ENCODE measurements at regions not wholly inside any gene's neighbourhood (a gene's known extent, or its start where the extent isn't known, plus 50 kb on each side); places are given as distances from the start of the nearest gene placed in this dataset.

GRCh38 chr14:30227876-30228275, 300.2 kb upstream of the PRKD1 start:
- H3K4me3 Mint-ChIP-seq = no peak overlapping the region
- H3K36me3 Mint-ChIP-seq (ENCODE audit: low read depth) = no peaks in the 10 kb centered on the region
- H3K27ac Mint-ChIP-seq = peak overlapping the region in 2 of 3 experiments; percentile 3 to 52
- peaks cover 25% of the 10 kb centered on the region for H3K4me1 Mint-ChIP-seq
- no peaks in the 10 kb centered on the region for H3K27me3 Mint-ChIP-seq (ENCODE audit: low read depth)
- H3K9me3 Mint-ChIP-seq = no peaks in the 10 kb centered on the region
- no peak for TF ChIP-seq CTCF (IDR thresholded peaks at IDR 0.05; ENCODE audit: unreplicated experiment in 3 of 3)

- TF ChIP-seq CTCF (IDR thresholded peaks at IDR 0.05; ENCODE audit: unreplicated experiment in 3 of 3) = no peak
- H3K4me1 Mint-ChIP-seq = peaks cover 10% of the 10 kb centered on the region
- no peak overlapping the region for H3K27ac Mint-ChIP-seq
- H3K4me3 Mint-ChIP-seq = no peak overlapping the region
- H3K27me3 Mint-ChIP-seq (ENCODE audit: low read depth) = peaks cover 4% of the 10 kb centered on the region
- H3K36me3 Mint-ChIP-seq (ENCODE audit: low read depth) = no peaks in the 10 kb centered on the region
- H3K9me3 Mint-ChIP-seq = no peaks in the 10 kb centered on the region
These were observed 303.1 kb upstream of the PRKD1 start for GRCh38 chr14:30230719-30231118.

GRCh38 chr14:30234966-30235365, 307.3 kb upstream of the PRKD1 start:
- H3K4me1 Mint-ChIP-seq = peaks cover 4% of the 10 kb centered on the region
- H3K27ac Mint-ChIP-seq = no peak overlapping the region
- no peak for TF ChIP-seq CTCF (IDR thresholded peaks at IDR 0.05; ENCODE audit: unreplicated experiment in 3 of 3)
- no peaks in the 10 kb centered on the region for H3K9me3 Mint-ChIP-seq
- no peak overlapping the region for H3K4me3 Mint-ChIP-seq
- no peaks in the 10 kb centered on the region for H3K36me3 Mint-ChIP-seq (ENCODE audit: low read depth)
- peaks cover 4% of the 10 kb centered on the region for H3K27me3 Mint-ChIP-seq (ENCODE audit: low read depth)

- H3K4me1 Mint-ChIP-seq = peaks cover 6% of the 10 kb centered on the region
- no peak overlapping the region for H3K4me3 Mint-ChIP-seq
- H3K36me3 Mint-ChIP-seq (ENCODE audit: low read depth) = no peaks in the 10 kb centered on the region
- peaks cover 4% of the 10 kb centered on the region for H3K27me3 Mint-ChIP-seq (ENCODE audit: low read depth)
- no peaks in the 10 kb centered on the region for H3K9me3 Mint-ChIP-seq
- H3K27ac Mint-ChIP-seq = no peak overlapping the region
- no peak for TF ChIP-seq CTCF (IDR thresholded peaks at IDR 0.05; ENCODE audit: unreplicated experiment in 3 of 3)
These were observed 307.8 kb upstream of the PRKD1 start for GRCh38 chr14:30235485-30235884.

GRCh38 chr14:30238936-30239335, 311.3 kb upstream of the PRKD1 start:
- Mint-ChIP-seq H3K4me1 (peaks cover 6% of the 10 kb centered on the region), H3K27me3 (ENCODE audit: low read depth) (no peaks in the 10 kb centered on the region), H3K36me3 (ENCODE audit: low read depth) (no peaks in the 10 kb centered on the region), H3K9me3 (no peaks in the 10 kb centered on the region), H3K27ac (no peak overlapping the region), H3K4me3 (no peak overlapping the region)
- no peak for TF ChIP-seq CTCF (IDR thresholded peaks at IDR 0.05; ENCODE audit: unreplicated experiment in 3 of 3)

- H3K27me3 Mint-ChIP-seq (ENCODE audit: low read depth) = no peaks in the 10 kb centered on the region
- peaks cover 6% of the 10 kb centered on the region for H3K4me1 Mint-ChIP-seq
- no peak overlapping the region for H3K4me3 Mint-ChIP-seq
- H3K36me3 Mint-ChIP-seq (ENCODE audit: low read depth) = no peaks in the 10 kb centered on the region
- no peak for TF ChIP-seq CTCF (IDR thresholded peaks at IDR 0.05; ENCODE audit: unreplicated experiment in 3 of 3)
- H3K27ac Mint-ChIP-seq = peak overlapping the region in 1 of 3 experiments; percentile 13
- H3K9me3 Mint-ChIP-seq = no peaks in the 10 kb centered on the region
These were observed 312.4 kb upstream of the PRKD1 start for GRCh38 chr14:30240018-30240417.

Measured in nephron (organoid).